HG03064 (cell line): ENCODE measurements at regions not wholly inside any gene's neighbourhood (a gene's known extent, or its start where the extent isn't known, plus 50 kb on each side); places are given as distances from the start of the nearest gene placed in this dataset.
"Not testable (repeated sequence)": the region's sequence is repeated elsewhere in the genome, so short reads cannot be mapped to it uniquely, and the experiment has no call there.

Experiments used
- ATAC-seq: cut with Tn5 transposase; IDR thresholded peaks from one replicate; pipeline ENCODE4 v1.9.1; 2021; ENCODE audit warnings: low read depth; ENCODE audit not compliant: unreplicated experiment

DNA sequence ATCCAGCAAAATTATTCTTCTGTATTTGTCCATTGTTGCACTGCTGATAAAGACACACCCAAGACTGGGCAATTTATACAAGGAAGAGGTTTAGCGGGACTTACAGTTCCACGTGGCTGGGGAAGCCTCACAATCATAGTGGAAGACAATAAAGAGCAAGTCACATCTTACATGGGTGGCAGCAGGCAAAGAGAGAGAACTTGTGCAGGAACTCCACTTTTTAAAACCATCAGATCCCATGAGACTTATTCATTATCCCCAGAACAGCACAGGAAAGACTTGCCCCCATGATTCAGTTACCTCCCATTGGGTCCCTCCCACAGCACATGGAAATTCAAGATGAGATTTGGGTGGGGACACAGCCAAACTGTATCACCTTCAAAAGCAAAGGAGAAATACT lies 286.5 kb upstream of the ECI2 start:
- no peak for ATAC-seq

DNA sequence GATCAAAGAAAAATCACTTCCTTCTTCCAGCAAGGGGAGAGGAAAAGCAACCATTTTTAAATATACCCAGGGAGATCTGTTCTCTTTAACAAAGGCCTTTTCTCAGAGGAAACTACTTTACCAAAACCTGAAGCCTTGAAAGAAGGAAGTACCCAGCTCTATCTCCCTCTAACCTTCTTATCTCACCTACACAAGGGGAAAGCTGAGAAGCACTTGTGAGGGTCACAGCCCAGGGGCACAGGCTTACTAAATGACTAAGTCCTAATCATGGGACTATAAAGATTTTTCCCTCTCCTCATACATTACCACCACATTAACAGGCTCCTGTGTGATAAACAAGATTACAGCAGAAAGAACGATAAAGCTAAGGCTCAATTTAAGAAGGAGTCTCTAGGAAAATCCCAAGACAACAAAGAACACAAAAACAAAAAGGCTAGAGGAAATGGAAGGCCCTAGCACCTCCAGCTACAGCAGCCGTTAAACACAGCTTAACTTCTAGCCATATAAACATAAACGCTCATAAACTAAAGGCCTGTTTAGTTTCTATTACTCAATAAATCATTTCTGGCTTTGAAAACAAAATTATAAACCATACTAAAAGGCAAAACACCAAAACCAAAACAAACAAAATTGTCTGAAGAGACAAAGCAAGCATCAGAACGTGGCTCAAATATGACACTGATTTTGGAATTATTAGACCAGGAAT lies 284.9 kb upstream of the ECI2 start:
- no peak for ATAC-seq

DNA sequence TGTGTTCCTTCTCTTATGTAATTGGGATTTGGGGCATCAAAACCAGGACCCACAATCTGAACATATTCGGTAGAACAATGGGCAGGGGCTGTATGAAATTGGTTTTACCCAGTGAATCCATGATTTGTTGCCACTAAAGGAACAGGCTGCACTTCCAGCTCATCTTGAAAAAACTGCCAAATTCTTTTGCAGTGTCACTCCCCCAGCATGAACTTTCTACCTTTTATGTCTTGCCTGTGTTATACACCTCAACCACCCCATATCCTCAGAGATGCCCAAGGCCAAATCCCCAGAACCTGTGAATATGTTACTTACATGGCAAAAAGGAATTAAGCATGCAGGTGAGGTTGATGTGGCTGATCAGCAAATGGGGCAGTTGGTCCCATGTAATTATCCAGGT lies 280.2 kb upstream of the ECI2 start:
- ATAC-seq: no peak

DNA sequence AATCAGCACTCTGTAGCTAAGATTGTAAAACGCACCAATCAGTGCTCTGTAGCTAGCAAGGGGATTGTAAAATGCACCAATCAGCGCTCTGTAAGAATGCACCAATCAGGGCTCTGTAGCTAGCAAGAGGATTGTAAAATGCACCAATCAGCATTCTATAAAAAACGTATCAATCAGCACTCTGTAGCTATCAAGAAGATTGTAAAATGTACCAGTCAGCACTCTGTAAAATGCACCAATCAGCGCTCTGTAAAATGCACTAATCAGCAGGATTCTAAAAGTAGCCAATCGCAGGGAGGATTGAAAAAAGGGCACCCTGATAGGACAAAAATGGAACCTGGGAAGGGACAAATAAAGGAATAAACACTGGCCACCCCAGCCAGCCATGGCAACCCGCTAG lies 278.7 kb upstream of the ECI2 start:
- not testable (repeated sequence) for ATAC-seq

GRCh38 chr6:4413073-4413472 lies 277.7 kb upstream of the ECI2 start:
- ATAC-seq: no peak

DNA sequence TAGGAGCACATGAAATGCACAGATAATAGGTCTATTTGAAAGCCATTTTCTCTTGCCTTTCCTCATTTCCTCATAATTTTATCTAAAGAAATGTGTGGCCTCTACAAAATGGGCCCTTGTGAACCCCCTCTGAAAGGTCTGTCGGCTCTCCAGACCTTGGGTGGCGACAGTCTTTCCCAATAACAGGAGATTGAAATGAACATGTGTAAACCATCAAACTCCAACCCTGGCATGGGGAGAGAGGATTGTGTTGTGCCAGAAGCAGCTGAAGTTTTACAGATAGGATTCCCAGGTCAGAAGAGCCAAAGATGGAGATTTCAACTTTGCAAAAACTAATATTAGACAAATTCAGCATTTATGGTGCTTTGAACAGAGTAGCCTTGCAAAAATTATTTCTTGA lies 277.1 kb upstream of the ECI2 start:
- no peak for ATAC-seq

GRCh38 chr6:4412077-4412476 lies 276.7 kb upstream of the ECI2 start:
- ATAC-seq: no peak

DNA sequence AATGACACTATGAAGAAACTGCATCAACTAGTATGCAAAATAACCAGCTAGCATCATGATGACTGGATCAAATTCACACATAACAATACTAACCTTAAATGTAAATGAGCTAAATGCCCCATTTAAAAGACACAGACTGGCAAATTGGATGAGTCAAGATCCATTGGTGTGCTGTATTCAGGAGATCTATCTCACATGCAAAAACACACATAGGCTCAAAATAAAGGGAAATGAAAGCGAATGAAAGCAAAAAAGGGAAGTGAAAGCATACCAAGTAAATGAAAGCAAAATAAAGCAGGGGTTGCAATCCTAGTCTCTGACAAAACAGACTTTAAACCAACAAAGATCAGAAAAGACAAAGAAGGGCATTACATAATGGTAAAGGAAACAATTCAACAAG lies 272.3 kb upstream of the ECI2 start:
- ATAC-seq: peak; percentile 99

DNA sequence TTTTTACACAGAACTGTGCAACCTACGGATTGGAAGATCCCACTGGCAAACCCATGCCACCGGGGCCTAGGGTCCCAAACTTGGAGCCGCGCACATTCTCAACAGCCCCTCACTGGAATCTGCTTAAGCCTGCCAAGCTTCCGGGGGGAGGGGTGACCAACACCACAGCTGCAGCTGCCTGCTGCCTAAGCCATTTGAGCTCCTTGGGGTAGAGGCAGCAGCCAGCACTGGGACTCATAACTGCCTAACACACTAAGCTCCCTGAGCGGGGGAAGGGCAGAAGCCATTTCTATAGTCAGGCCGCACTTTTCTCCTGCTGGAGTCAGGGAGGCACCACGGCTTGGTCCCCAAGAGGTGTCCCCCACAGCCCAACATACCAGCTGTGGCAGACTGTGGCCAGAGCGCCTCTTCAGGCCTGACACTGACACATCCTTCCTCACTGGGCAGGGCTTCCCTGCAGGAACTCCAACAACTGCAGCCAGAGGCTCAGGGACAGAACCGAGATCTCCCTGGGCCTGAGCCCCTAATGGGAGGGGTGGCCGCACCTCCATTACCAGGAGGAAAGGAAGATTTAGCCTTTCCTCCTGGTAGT lies 270.3 kb upstream of the ECI2 start:
- ATAC-seq: no peak

GRCh38 chr6:4404415-4404814 lies 269.0 kb upstream of the ECI2 start:
- no peak for ATAC-seq

- no peak for ATAC-seq
These were observed 268.5 kb upstream of the ECI2 start for GRCh38 chr6:4403828-4404227.

- ATAC-seq: no peak
These were observed 267.8 kb upstream of the ECI2 start for GRCh38 chr6:4403023-4403752.

DNA sequence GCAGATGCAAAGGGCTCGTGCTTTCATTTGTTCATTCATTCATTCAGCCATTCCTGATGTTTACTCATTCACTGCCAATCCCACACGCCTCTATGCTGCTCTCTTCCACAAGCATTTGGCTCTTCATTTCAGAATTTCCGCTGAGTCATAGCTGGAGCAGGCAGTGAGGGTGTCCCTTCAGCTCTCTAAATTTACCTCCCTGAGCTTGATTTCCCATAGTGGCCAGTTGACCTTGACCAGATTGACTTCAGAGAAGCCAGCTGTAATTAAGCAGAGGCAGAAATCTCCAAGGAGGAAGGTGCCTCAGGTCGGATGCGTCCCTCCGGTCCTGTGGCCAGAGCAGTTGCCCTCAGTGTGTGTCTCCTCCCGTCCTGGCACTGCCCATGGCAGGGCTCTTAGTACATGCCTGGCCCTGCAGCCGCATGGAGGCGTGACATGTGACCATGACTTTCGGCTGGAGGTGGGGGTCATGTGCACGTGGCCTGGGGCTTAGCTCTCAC lies 267.2 kb upstream of the ECI2 start:
- no peak for ATAC-seq

DNA sequence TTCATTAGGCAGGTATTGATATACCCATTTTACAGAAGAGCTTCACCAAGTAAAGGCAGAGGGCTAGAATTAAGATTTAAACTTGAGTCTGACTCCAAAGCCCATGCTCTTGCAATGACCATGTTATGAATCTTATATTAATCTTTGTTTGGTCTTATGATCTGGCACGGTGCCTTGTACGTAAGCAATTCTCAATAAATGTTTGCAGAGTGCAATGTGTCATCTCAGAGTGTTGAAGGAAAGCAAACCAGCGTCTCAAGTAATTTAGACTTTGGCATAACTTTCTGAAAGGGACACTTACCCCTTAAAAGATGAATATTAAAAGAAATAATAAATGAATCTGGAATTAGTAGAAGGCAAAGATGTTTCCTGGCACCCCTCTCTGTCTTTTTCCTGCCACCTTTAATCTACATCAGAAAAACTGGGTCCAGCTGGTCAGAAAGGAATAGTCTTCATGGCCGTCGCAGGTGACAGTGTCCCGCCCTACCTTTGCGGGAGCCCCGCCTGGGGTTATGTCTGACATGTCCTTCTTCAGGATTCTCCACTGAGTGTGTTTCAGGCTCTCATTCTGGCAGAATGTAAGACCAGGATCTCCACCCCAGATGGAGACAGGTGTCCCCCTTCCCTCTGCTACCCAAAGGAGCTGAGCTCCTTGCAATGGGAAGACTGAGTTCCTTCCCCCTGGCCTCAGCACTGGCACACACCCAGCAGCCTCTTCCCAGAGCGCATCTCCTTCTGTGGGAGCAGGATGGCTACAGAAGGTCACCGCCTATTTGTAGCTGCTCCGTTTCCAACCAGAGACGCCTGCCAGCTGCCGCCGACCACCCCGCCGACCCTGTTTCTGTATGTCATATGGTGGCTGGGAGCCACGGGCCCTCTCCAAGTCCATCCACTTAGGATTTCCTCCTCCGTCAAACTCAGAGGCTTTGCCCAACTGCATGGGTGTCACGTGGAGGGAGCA lies 266.3 kb upstream of the ECI2 start:
- no peak for ATAC-seq

GRCh38 chr6:4399656-4400055 lies 264.3 kb upstream of the ECI2 start:
- no peak for ATAC-seq

- ATAC-seq: no peak
These were observed 263.4 kb upstream of the ECI2 start for GRCh38 chr6:4398791-4399190.

GRCh38 chr6:4397307-4397706 lies 261.9 kb upstream of the ECI2 start:
- no peak for ATAC-seq

DNA sequence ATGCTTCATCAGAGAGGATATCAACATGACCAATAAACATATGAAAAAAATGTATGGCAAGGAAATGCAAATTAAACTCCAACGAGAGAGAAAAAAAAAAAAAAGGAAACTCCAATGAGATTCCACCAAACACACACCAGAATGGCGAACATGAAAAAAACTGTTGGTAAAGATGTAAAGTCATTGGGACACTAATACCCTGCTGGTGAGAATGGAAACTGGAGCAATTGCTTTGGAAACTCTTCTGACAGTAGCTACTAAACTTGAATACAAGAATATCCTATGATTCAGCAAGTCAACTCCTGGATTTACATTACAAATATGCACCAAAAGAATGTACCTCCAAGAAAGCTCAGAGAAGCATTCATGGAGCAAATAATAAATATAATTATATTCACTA lies 260.7 kb upstream of the ECI2 start:
- no peak for ATAC-seq

DNA sequence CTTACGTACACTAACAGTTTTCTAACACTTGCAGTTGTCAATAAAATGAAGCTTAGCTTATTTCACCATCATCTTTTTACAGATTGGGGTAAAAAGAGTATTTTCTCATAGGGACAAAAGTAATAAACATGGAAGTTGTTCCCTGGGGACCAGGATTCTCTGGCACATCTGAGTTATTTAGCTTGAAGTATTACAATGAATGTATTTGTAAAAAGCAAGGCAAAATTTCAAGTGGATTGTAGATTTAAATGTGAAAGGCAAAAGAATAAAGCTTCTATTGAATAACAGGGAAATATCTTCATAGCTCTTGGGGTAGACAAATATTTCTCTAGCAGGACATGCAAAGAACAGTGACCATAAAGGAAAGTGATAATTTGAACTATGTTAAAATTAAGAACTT lies 260.0 kb upstream of the ECI2 start:
- no peak for ATAC-seq

DNA sequence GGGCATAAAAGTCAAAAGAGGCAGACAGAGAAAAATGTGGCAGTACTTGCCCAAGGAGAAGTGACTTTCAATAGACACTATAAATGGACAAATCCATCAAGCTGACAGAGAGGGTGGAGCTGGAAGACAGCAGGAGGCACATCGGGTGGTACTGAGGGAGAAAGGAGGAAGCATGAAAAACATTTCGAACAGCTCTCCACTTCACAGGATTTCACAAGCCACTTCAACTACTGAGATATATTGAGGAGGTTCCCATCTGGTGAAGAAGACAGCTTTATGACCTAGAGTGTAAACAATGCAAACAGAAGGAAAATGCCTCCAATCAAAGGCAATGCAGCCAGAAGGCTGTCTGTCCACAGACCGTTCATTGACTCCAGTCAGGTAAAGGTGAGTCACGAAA lies 259.4 kb upstream of the ECI2 start:
- no peak for ATAC-seq

DNA sequence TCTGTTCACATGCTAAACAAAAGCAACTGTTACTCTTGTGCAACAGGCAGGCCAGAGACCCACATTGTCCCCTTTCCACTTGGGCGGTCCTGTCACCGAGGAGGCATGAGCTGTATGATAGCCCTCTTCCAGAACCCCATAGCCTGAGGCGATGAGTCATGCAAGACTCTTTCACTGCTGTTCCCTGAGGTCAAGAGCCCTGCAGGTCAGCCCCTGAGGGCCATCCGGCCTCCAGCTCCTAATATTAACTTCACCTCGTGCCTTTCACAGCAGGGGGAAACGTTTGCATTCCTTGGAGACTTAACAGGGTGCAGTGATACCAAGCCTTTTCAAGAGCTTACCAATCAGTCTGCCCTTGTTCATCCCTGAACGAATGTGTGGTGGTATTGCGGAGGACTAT lies 253.3 kb upstream of the ECI2 start:
- ATAC-seq: no peak
